ENCODE measurements at regions not wholly inside any gene's neighbourhood (a gene's known extent, or its start where the extent isn't known, plus 50 kb on each side); places are given as distances from the start of the nearest gene placed in this dataset.

DNA sequence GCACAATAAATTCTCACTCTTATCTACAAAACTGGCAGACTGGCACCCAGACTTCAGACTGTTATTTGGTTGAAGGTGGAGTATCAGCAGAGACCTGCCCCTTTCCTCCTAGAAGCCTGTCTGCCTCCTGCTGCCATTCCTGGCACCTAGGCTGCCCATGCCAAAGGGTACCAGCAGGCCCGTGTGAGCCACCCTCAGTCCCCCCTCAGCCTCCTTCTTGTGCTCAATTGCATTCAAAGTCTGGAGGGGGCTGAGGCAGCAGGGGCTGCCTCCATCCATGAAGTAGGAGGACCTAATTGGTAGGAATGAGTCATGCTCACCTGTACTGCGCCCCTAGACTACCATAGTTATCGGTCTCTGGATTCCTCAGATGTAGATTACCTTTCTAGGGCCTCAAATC, 440.9 kb upstream of the GRM3 start:
- intact Hi-C loops (cut with micrococcal nuclease), result no loop called here
- no peaks in the 10 kb centered on the region for H3K27me3 ChIP-seq (ENCODE audit: insufficient read depth, low read length)
- POLR2A ChIA-PET, result no interaction called here
- CTCF ChIA-PET, result no interaction called here
- no peak overlapping the region for H3K4me2 ChIP-seq (ENCODE audit: low read length)
- no peak overlapping the region for H3K4me3 ChIP-seq (replicated peaks in 1 of 2; ENCODE audit: low read depth in 1 of 2, low read length in 2 of 2)
- BruUV-seq (replicated peaks), result no TSS peak
- RAD21 ChIA-PET (ENCODE audit: low non-redundant PET in 1 of 2, low total read pairs in 2 of 2, uncharacterized antibody in 2 of 2, unreplicated experiment in 2 of 2), result no interaction called here
- no peaks in the 10 kb centered on the region for H3K36me3 ChIP-seq (ENCODE audit: control insufficient read depth in 1 of 2, insufficient read depth in 2 of 2, low read length in 2 of 2)
- H3K27ac ChIP-seq (ENCODE audit: low read depth, low read length), result no peak overlapping the region
- ATAC-seq, result no peak
- H4K20me1 ChIP-seq (ENCODE audit: insufficient read depth), result no peaks in the 10 kb centered on the region
- no peak overlapping the region for H3K9ac ChIP-seq (ENCODE audit: low read length)
- DNase-seq (ENCODE audit: low read depth, low spot score), result no peak
- no peaks in the 10 kb centered on the region for H3K9me2 ChIP-seq (ENCODE audit: insufficient read depth)
- no peak overlapping the region for H2AFZ ChIP-seq (ENCODE audit: low read depth, low read length, poor library complexity, severe bottlenecking)
- H3K4me1 ChIP-seq (ENCODE audit: control insufficient read depth in 1 of 2, insufficient read depth in 2 of 2, low read length in 2 of 2), result no peaks in the 10 kb centered on the region
- TF ChIP-seq, protein P1, sequence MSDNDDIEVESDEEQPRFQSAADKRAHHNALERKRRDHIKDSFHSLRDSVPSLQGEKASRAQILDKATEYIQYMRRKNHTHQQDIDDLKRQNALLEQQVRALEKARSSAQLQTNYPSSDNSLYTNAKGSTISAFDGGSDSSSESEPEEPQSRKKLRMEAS (IDR thresholded peaks at IDR 0.05), result no peak
- no peak for TF ChIP-seq JUND (IDR thresholded peaks at IDR 0.05)
- no peak for TF ChIP-seq EZH2 (IDR thresholded peaks at IDR 0.05)
- no peak for TF ChIP-seq SRF (IDR thresholded peaks at IDR 0.05; ENCODE audit: low read depth)
- TF ChIP-seq, protein P2, sequence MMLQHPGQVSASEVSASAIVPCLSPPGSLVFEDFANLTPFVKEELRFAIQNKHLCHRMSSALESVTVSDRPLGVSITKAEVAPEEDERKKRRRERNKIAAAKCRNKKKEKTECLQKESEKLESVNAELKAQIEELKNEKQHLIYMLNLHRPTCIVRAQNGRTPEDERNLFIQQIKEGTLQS (IDR thresholded peaks at IDR 0.05), result no peak
- no peak for TF ChIP-seq EGR1 (IDR thresholded peaks at IDR 0.05; ENCODE audit: low read depth)
- TF ChIP-seq EZH2phosphoT487 (IDR thresholded peaks at IDR 0.05; ENCODE audit: borderline replicate concordance), result no peak
- TF ChIP-seq ZFX (IDR thresholded peaks at IDR 0.05), result no peak
- TF ChIP-seq, protein P3, sequence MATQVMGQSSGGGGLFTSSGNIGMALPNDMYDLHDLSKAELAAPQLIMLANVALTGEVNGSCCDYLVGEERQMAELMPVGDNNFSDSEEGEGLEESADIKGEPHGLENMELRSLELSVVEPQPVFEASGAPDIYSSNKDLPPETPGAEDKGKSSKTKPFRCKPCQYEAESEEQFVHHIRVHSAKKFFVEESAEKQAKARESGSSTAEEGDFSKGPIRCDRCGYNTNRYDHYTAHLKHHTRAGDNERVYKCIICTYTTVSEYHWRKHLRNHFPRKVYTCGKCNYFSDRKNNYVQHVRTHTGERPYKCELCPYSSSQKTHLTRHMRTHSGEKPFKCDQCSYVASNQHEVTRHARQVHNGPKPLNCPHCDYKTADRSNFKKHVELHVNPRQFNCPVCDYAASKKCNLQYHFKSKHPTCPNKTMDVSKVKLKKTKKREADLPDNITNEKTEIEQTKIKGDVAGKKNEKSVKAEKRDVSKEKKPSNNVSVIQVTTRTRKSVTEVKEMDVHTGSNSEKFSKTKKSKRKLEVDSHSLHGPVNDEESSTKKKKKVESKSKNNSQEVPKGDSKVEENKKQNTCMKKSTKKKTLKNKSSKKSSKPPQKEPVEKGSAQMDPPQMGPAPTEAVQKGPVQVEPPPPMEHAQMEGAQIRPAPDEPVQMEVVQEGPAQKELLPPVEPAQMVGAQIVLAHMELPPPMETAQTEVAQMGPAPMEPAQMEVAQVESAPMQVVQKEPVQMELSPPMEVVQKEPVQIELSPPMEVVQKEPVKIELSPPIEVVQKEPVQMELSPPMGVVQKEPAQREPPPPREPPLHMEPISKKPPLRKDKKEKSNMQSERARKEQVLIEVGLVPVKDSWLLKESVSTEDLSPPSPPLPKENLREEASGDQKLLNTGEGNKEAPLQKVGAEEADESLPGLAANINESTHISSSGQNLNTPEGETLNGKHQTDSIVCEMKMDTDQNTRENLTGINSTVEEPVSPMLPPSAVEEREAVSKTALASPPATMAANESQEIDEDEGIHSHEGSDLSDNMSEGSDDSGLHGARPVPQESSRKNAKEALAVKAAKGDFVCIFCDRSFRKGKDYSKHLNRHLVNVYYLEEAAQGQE (IDR thresholded peaks at IDR 0.05; ENCODE audit: low read depth), result no peak
- TF ChIP-seq CBX3 (IDR thresholded peaks at IDR 0.05; ENCODE audit: low read depth), result no peak
- TF ChIP-seq, protein P4, sequence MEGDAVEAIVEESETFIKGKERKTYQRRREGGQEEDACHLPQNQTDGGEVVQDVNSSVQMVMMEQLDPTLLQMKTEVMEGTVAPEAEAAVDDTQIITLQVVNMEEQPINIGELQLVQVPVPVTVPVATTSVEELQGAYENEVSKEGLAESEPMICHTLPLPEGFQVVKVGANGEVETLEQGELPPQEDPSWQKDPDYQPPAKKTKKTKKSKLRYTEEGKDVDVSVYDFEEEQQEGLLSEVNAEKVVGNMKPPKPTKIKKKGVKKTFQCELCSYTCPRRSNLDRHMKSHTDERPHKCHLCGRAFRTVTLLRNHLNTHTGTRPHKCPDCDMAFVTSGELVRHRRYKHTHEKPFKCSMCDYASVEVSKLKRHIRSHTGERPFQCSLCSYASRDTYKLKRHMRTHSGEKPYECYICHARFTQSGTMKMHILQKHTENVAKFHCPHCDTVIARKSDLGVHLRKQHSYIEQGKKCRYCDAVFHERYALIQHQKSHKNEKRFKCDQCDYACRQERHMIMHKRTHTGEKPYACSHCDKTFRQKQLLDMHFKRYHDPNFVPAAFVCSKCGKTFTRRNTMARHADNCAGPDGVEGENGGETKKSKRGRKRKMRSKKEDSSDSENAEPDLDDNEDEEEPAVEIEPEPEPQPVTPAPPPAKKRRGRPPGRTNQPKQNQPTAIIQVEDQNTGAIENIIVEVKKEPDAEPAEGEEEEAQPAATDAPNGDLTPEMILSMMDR (IDR thresholded peaks at IDR 0.05 in 2 of 3, conservative IDR thresholded peaks at IDR 0.05 in 1 of 3; ENCODE audit: borderline replicate concordance in 1 of 3, insufficient read depth in 1 of 3, low read depth in 2 of 3, low read length in 2 of 3), result no peak
- no peak for TF ChIP-seq YY1 (IDR thresholded peaks at IDR 0.05; ENCODE audit: extremely low read depth, insufficient replicate concordance, low read depth, low read length)
- TF ChIP-seq, protein P5, sequence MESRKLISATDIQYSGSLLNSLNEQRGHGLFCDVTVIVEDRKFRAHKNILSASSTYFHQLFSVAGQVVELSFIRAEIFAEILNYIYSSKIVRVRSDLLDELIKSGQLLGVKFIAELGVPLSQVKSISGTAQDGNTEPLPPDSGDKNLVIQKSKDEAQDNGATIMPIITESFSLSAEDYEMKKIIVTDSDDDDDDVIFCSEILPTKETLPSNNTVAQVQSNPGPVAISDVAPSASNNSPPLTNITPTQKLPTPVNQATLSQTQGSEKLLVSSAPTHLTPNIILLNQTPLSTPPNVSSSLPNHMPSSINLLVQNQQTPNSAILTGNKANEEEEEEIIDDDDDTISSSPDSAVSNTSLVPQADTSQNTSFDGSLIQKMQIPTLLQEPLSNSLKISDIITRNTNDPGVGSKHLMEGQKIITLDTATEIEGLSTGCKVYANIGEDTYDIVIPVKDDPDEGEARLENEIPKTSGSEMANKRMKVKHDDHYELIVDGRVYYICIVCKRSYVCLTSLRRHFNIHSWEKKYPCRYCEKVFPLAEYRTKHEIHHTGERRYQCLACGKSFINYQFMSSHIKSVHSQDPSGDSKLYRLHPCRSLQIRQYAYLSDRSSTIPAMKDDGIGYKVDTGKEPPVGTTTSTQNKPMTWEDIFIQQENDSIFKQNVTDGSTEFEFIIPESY (IDR thresholded peaks at IDR 0.05; ENCODE audit: extremely low read depth, insufficient replicate concordance, low read length), result no peak
- no peak for TF ChIP-seq SIN3A (IDR thresholded peaks at IDR 0.05; ENCODE audit: low read depth)
- TF ChIP-seq CEBPB (IDR thresholded peaks at IDR 0.05; ENCODE audit: low read depth), result no peak
- H3K79me2 ChIP-seq (ENCODE audit: insufficient read depth, low read length), result no peaks in the 10 kb centered on the region
- H3K9me3 ChIP-seq (ENCODE audit: control insufficient read depth in 1 of 2, insufficient read depth in 1 of 2, low read depth in 1 of 2, low read length in 2 of 2), result no peaks in the 10 kb centered on the region; a peak in 1 of 4 replicates
